ENCODE measurements at regions not wholly inside any gene's neighbourhood (a gene's known extent, or its start where the extent isn't known, plus 50 kb on each side); places are given as distances from the start of the nearest gene placed in this dataset.

DNA sequence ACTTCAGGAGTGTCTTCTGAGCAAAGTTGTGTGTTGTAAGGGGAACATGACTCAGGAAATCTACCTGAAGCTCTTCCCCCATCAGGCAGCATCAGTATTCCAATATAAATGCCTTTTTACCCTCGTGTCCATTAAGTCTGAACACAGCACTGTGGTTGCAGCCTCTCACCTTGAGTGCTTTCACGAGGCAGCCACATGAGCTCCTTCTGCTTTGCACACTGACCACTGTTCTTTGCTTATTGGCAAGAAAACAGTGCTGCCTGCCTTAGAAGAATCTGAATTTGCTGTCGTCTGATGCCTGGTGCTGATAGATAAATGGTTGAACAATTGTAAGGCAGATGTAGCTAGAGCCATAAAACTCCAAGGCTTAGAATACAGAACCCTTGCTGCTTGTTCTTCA is 139.6 kb upstream of the WDR1 start:
- DNase-seq (ENCODE audit: low spot score), result no peak
- Mint-ChIP-seq H3K4me3 (ENCODE audit: unreplicated experiment) (no peak overlapping the region), H3K4me1 (ENCODE audit: low read depth) (no peaks in the 10 kb centered on the region), H3K9me3 (ENCODE audit: low read depth) (peaks cover 5% of the 10 kb centered on the region), H3K27ac (ENCODE audit: unreplicated experiment) (no peak overlapping the region), H3K27me3 (ENCODE audit: low read depth) (peaks cover 3% of the 10 kb centered on the region), H3K36me3 (ENCODE audit: low read depth) (no peaks in the 10 kb centered on the region)
- TF ChIP-seq, protein P1, sequence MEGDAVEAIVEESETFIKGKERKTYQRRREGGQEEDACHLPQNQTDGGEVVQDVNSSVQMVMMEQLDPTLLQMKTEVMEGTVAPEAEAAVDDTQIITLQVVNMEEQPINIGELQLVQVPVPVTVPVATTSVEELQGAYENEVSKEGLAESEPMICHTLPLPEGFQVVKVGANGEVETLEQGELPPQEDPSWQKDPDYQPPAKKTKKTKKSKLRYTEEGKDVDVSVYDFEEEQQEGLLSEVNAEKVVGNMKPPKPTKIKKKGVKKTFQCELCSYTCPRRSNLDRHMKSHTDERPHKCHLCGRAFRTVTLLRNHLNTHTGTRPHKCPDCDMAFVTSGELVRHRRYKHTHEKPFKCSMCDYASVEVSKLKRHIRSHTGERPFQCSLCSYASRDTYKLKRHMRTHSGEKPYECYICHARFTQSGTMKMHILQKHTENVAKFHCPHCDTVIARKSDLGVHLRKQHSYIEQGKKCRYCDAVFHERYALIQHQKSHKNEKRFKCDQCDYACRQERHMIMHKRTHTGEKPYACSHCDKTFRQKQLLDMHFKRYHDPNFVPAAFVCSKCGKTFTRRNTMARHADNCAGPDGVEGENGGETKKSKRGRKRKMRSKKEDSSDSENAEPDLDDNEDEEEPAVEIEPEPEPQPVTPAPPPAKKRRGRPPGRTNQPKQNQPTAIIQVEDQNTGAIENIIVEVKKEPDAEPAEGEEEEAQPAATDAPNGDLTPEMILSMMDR (IDR thresholded peaks at IDR 0.05), result no peak

DNA sequence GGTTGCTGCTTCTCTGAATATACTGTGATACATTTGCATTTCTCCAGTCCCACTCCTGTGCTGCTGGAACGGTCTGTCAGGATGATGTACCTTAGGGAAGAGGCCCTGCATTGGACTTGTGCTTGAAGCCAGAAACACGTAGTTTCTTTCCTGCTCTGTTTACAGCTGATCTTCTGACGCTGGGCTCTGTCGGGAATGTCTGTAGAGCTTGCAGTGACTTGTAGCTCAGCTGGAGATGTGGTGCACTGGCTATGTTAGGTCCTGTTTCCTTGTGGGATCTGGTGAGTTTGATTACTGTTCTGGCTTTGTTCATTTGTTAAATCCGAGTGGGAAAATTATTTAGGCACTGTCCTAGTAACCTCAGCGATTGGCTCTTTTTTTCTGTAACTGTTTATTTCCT is 137.2 kb upstream of the WDR1 start:
- peaks cover 6% of the 10 kb centered on the region for H3K27me3 Mint-ChIP-seq (ENCODE audit: low read depth)
- H3K4me3 Mint-ChIP-seq (ENCODE audit: unreplicated experiment), result no peak overlapping the region
- H3K4me1 Mint-ChIP-seq (ENCODE audit: low read depth), result no peaks in the 10 kb centered on the region
- TF ChIP-seq, protein P1 (IDR thresholded peaks at IDR 0.05), result no peak
- no peak overlapping the region for H3K27ac Mint-ChIP-seq (ENCODE audit: unreplicated experiment)
- H3K36me3 Mint-ChIP-seq (ENCODE audit: low read depth), result no peaks in the 10 kb centered on the region
- H3K9me3 Mint-ChIP-seq (ENCODE audit: low read depth), result peaks cover 5% of the 10 kb centered on the region
- no peak for DNase-seq (ENCODE audit: low spot score)

DNA sequence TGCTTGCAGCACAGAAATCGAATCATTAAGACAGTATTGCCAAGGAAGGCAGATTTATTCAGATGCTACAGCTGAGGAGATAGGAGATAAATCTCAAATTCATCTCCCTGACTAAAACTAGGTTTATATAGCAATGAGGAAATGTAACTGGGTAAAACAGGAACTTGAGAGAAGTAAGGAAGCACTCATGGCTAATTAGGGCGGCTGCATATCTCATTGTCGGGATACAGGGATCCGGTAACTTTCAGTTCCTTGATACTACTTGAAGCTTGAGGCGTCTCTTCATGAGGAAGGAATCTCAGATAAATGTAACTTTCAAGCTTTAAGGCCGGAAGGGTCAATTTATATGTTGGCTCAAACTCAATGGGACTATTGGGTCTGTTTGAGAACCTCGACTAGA is 129.2 kb upstream of the WDR1 start:
- Mint-ChIP-seq H3K4me1 (ENCODE audit: low read depth) (no peaks in the 10 kb centered on the region), H3K27ac (ENCODE audit: unreplicated experiment) (no peak overlapping the region), H3K4me3 (ENCODE audit: unreplicated experiment) (no peak overlapping the region), H3K36me3 (ENCODE audit: low read depth) (no peaks in the 10 kb centered on the region), H3K9me3 (ENCODE audit: low read depth) (no peaks in the 10 kb centered on the region), H3K27me3 (ENCODE audit: low read depth) (peaks cover 17% of the 10 kb centered on the region)
- no peak for DNase-seq (ENCODE audit: low spot score)
- TF ChIP-seq, protein P1 (IDR thresholded peaks at IDR 0.05), result no peak

DNA sequence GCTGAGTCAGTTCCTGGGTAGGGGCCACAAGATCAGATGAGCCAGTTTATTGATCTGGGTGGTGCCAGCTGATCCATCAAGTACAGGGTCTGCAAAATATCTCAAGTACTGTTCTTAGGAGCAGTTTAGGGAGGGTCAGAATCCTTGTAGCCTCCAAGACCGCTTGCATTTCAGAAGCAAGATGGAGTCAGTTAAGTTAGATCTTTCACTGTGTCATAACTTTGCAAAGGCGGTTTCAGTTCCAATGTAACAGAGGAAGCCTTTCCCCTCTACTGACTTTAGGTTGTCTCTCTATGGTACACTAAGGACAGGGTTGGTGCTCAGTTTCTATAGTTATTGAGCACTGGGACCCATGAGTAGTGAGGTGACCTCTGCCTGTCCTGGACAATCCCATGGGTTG is 127.3 kb upstream of the WDR1 start:
- Mint-ChIP-seq H3K27me3 (ENCODE audit: low read depth) (peaks cover 14% of the 10 kb centered on the region), H3K9me3 (ENCODE audit: low read depth) (no peaks in the 10 kb centered on the region), H3K27ac (ENCODE audit: unreplicated experiment) (no peak overlapping the region), H3K36me3 (ENCODE audit: low read depth) (no peaks in the 10 kb centered on the region), H3K4me3 (ENCODE audit: unreplicated experiment) (no peak overlapping the region), H3K4me1 (ENCODE audit: low read depth) (no peaks in the 10 kb centered on the region)
- DNase-seq (ENCODE audit: low spot score), result no peak
- TF ChIP-seq, protein P1 (IDR thresholded peaks at IDR 0.05), result no peak

DNA sequence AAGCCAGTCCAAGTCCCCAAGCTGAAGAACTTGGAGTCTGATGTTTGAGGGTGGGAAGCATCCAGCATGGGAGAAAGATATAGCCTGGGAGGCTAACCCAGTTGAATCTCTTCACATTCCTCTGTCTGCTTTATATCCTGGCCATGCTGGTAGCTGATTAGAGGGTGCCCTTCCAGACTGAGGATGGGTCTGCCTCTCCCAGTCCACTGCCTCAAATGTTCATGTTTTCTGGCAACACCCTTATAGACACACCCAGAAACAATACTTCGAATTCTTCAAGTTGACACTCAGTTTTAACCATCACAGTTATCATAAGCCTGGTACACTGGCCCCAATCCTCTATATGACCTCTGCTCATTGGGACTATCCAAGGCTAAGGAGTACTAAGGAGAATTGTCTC is 124.1 kb upstream of the WDR1 start:
- H3K9me3 Mint-ChIP-seq (ENCODE audit: low read depth), result no peaks in the 10 kb centered on the region
- peaks cover 18% of the 10 kb centered on the region for H3K27me3 Mint-ChIP-seq (ENCODE audit: low read depth)
- no peaks in the 10 kb centered on the region for H3K36me3 Mint-ChIP-seq (ENCODE audit: low read depth)
- no peak overlapping the region for H3K27ac Mint-ChIP-seq (ENCODE audit: unreplicated experiment)
- no peak for DNase-seq (ENCODE audit: low spot score)
- H3K4me1 Mint-ChIP-seq (ENCODE audit: low read depth), result no peaks in the 10 kb centered on the region
- no peak overlapping the region for H3K4me3 Mint-ChIP-seq (ENCODE audit: unreplicated experiment)
- TF ChIP-seq, protein P1 (IDR thresholded peaks at IDR 0.05), result no peak

Data from chondrocyte (in vitro differentiated cells).